Sigmoid colon (tissue), 6 donors: ENCODE measurements at regions not wholly inside any gene's neighbourhood (a gene's known extent, or its start where the extent isn't known, plus 50 kb on each side); places are given as distances from the start of the nearest gene placed in this dataset.

Experiments used
- DNase-seq: peaks from one replicate; pipeline ENCODE4 v3.0.0-alpha.2; 2019
- H3K27ac ChIP-seq, 4 donors: fragments of 200-600 bp; sonication (generic); one replicate each; pipeline ENCODE4 v1.5.1; 2016 to 2019; ENCODE audit warnings: mild to moderate bottlenecking in 1 of 4
- H3K27me3 ChIP-seq, 3 donors: fragments of 200-600 bp; sonication (generic); one replicate each; pipeline ENCODE4 v1.5.1; 2019; ENCODE audit warnings: mild to moderate bottlenecking in 1 of 3
- H3K36me3 ChIP-seq, 4 donors: fragments of 200-600 bp; sonication (generic); one replicate each; pipeline ENCODE4 v1.5.1; 2016 to 2019
- H3K4me1 ChIP-seq, 4 donors: fragments of 200-600 bp; sonication (generic); one replicate each; pipeline ENCODE4 v1.5.1; 2017 to 2019
- H3K4me3 ChIP-seq, 4 donors: fragments of 200-600 bp; sonication (generic); one replicate each; pipeline ENCODE4 v1.5.1; 2017 to 2019; ENCODE audit warnings: mild to moderate bottlenecking in 2 of 4, moderate library complexity in 1 of 4
- H3K9me3 ChIP-seq, 4 donors: fragments of 200-600 bp in 3 of 4; sonication (generic) in 3 of 4; one replicate each; pipeline versions ENCODE4 v1.5.1 to v1.6.1; 2013 to 2019
- EP300 ChIP-seq, 4 donors: sonication (generic); formaldehyde crosslinking; IDR thresholded peaks; one replicate each; pipeline ENCODE4 v1.6.1; 2017; ENCODE audit warnings: antibody characterized with exemption in 4 of 4
- POLR2A ChIP-seq, 2 donors: fragments of 450-650 bp; IDR thresholded peaks; one replicate each; pipeline ENCODE4 v1.6.1; 2016; ENCODE audit warnings: antibody characterized with exemption in 2 of 2, mild to moderate bottlenecking in 2 of 2, moderate library complexity in 2 of 2
- POLR2AphosphoS5 ChIP-seq, 4 donors: sonication (generic); formaldehyde crosslinking; IDR thresholded peaks; one replicate each; pipeline ENCODE4 v1.6.1; 2017; ENCODE audit warnings: antibody characterized with exemption in 4 of 4
- WGBS, 2 donors: extraction: QIAGEN DNeasy Blood & Tissue Kit; methylation state at CpG; one replicate each; pipeline ENCODE4 v1.1.7; 2013; 5-methylcytosine and 5-hydroxymethylcytosine counted together
- intact Hi-C: fragments of 100-400 bp; cut with DNase I; formaldehyde crosslinking; loops from one replicate; pipeline ENCODE4 v1.15.1; 2023
- TF ChIP-seq, protein P1 (sequence below), 4 experiments: fragments of 450-650 bp in 3 of 4; fragments of 200-600 bp in 1 of 4; IDR thresholded peaks; one replicate each; pipeline ENCODE4 v1.5.1; 2016 to 2019; ENCODE audit warnings: antibody characterized with exemption in 4 of 4, mild to moderate bottlenecking in 3 of 4, moderate library complexity in 2 of 4
- donor health status: healthy with polysubstance abuse.
- donor health status: healthy.

DNA sequence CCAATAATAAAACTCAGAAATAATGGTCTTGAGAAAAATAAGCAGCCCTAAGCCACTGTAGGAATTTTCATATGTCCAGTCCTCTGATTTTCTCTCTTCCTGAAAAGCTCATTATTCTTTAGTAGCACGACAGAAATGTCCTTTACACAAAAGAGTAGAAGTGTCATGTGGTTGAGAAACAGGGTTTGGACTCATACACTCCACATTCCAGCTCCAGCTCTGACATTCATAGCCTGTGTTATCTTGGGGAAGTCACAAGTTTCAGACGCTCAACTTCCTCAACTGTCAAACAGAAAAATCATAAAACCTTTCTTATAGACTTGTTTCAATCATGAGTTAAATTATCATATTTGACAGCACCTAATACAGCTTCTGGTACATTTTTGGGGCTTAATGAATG lies 511.5 kb downstream of the TNS1 start:
- no peaks in the 10 kb centered on the region for H3K27me3 ChIP-seq
- 32 to 36% methylated on average over 2 of the region's 2 CpGs for WGBS, 2 donors
- H3K9me3 ChIP-seq, result no peaks in the 10 kb centered on the region
- no peak overlapping the region for H3K4me3 ChIP-seq
- no peak for DNase-seq
- H3K36me3 ChIP-seq, result no peaks in the 10 kb centered on the region
- no peak for TF ChIP-seq POLR2A (IDR thresholded peaks at IDR 0.05)
- TF ChIP-seq, protein P1, sequence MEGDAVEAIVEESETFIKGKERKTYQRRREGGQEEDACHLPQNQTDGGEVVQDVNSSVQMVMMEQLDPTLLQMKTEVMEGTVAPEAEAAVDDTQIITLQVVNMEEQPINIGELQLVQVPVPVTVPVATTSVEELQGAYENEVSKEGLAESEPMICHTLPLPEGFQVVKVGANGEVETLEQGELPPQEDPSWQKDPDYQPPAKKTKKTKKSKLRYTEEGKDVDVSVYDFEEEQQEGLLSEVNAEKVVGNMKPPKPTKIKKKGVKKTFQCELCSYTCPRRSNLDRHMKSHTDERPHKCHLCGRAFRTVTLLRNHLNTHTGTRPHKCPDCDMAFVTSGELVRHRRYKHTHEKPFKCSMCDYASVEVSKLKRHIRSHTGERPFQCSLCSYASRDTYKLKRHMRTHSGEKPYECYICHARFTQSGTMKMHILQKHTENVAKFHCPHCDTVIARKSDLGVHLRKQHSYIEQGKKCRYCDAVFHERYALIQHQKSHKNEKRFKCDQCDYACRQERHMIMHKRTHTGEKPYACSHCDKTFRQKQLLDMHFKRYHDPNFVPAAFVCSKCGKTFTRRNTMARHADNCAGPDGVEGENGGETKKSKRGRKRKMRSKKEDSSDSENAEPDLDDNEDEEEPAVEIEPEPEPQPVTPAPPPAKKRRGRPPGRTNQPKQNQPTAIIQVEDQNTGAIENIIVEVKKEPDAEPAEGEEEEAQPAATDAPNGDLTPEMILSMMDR (IDR thresholded peaks at IDR 0.05), result no peak
- no peak for TF ChIP-seq EP300 (IDR thresholded peaks at IDR 0.05)
- no peak for TF ChIP-seq POLR2AphosphoS5 (IDR thresholded peaks at IDR 0.05)
- H3K27ac ChIP-seq, result no peak overlapping the region
- intact Hi-C loops, result no loop called here
- H3K4me1 ChIP-seq, result no peaks in the 10 kb centered on the region

DNA sequence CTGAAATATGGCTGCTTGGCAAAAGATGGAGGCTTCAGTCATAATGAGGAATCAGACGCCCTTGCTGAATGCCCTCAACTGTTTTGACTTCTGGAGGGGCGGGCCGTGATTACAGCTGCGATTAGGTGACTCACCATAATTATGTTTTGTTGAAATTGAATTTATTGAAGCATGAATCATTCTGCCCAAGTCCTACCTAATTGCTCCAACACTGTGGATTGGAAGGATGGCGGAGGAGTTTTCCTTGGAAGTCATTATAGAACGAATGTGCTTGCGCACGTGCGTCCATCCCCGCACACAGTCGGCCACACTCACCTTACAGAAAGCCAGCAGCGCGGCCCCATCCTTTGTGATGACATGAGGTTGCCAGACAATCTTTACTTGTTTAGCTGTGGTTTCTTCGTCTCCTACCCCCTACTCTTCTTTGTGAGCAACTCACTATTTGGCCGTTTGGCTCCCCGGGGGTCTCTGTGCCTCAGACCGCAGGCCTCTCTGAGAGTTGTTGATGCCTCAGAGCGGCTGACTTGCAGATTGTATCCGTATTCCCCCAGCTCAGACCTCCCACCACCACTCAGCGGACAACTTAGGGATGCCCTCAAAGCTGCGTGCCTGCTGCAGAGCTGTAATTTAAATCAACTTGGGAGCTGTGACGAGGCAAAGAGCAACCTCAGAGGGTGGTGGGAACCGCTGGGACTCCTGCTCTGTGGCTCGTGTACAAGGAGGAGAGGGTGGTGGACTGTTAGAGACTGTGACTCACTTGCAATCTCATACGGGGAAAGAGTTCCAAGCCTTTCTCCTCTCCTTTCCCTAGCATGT lies 513.4 kb downstream of the TNS1 start:
- WGBS, 2 donors, result 70 to 86% methylated on average over 25 of the region's 25 CpGs
- H3K27ac ChIP-seq, result no peak overlapping the region
- H3K36me3 ChIP-seq, result no peaks in the 10 kb centered on the region
- H3K4me3 ChIP-seq, result no peak overlapping the region
- intact Hi-C loops, result no loop called here
- no peaks in the 10 kb centered on the region for H3K9me3 ChIP-seq
- no peaks in the 10 kb centered on the region for H3K4me1 ChIP-seq
- H3K27me3 ChIP-seq, result no peaks in the 10 kb centered on the region
- TF ChIP-seq POLR2A (IDR thresholded peaks at IDR 0.05) (no peak), EP300 (IDR thresholded peaks at IDR 0.05) (no peak), POLR2AphosphoS5 (IDR thresholded peaks at IDR 0.05) (no peak)
- TF ChIP-seq, protein P1 (IDR thresholded peaks at IDR 0.05), result no peak
- DNase-seq, result no peak

DNA sequence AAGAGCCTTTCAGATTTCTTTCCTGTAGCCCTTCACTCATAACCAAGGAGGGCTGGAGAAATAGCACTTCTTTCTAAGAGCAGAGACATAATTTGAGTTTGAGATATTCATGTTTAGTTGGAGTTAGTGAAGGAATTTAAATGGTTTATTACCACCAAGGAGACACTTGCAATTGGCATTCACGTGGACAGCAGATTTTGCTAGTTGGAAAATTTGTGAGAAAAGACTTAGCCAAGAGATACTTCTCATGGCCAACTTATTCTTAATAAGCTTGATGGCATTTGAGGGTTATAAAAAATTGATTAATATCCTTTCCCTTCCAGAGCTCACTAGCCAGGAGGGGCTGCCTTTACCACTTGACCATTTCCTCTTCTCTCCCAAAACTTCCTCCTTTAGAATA lies 518.7 kb downstream of the TNS1 start:
- Histone ChIP-seq H3K27me3 (no peaks in the 10 kb centered on the region), H3K4me3 (no peak overlapping the region), H3K4me1 (peaks cover 0 to 9% (median 0%) of the 10 kb centered on the region in 4 donors), H3K27ac (no peak overlapping the region), H3K36me3 (no peaks in the 10 kb centered on the region), H3K9me3 (no peaks in the 10 kb centered on the region)
- intact Hi-C loops, result no loop called here
- no peak for TF ChIP-seq EP300 (IDR thresholded peaks at IDR 0.05)
- no peak for TF ChIP-seq POLR2AphosphoS5 (IDR thresholded peaks at IDR 0.05)
- TF ChIP-seq, protein P1 (IDR thresholded peaks at IDR 0.05), result no peak
- no peak for TF ChIP-seq POLR2A (IDR thresholded peaks at IDR 0.05)
- WGBS, 2 donors, result 69 to 77% methylated on average over 1 of the region's 1 CpG
- no peak for DNase-seq

DNA sequence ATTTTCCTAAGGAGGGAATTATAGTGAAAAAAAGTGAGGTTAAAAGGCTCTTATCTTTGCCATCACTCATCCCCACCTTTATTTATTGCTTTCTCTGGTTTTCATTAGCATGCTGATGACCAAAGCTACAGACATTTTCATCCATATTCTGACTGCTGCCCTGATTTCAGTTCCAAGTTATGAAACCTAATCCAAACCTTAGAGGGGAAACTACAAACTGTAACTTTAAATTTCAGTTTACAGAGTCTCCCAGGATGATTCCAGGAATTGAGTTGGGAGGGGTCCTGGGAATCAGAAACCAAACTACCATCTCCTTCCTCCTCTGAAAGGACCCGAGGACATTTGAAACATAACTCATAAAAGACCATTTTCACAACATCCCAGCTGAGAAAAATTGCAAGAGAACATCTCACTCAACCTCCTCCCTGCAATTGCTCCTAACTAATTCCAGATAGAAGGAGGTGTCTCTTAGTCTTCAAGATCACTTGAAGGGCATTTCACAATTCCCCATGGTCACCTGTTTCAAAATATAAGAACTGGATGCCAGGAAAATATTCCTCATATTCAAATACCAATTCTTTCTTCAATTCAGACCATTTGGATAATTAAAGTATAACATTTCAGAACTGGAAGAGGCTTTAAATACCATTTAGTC lies 520.6 kb downstream of the TNS1 start:
- TF ChIP-seq POLR2A (IDR thresholded peaks at IDR 0.05) (no peak), POLR2AphosphoS5 (IDR thresholded peaks at IDR 0.05) (no peak)
- TF ChIP-seq, protein P1 (IDR thresholded peaks at IDR 0.05), result no peak
- no peak for DNase-seq
- H3K4me1 ChIP-seq, result peaks cover 0 to 9% (median 0%) of the 10 kb centered on the region in 4 donors
- no peaks in the 10 kb centered on the region for H3K9me3 ChIP-seq
- no peaks in the 10 kb centered on the region for H3K36me3 ChIP-seq
- H3K27me3 ChIP-seq, result no peaks in the 10 kb centered on the region
- no peak overlapping the region for H3K4me3 ChIP-seq
- no peak overlapping the region for H3K27ac ChIP-seq
- intact Hi-C loops, result no loop called here
- 20 to 49% methylated on average over 1 of the region's 1 CpG for WGBS, 2 donors
